HEK293T (cell line): ENCODE measurements at regions not wholly inside any gene's neighbourhood (a gene's known extent, or its start where the extent isn't known, plus 50 kb on each side); places are given as distances from the start of the nearest gene placed in this dataset.

Experiments
- CTCF ChIA-PET: fragments of 350-600 bp; formaldehyde crosslinking; extraction: SDS; loops from one replicate; lab custom pipeline; 2021; ENCODE audit warnings: antibody characterized with exemption, inconsistent platforms; lab: Yijun Ruan, JAX
- POLR2A ChIA-PET: fragments of 350-600 bp; formaldehyde crosslinking; extraction: SDS; loops from one replicate; lab custom pipeline; 2020; ENCODE audit warnings: antibody characterized with exemption, inconsistent platforms; lab: Yijun Ruan, JAX
- DNase-seq: peaks from one replicate; pipeline ENCODE4 v3.0.0; 2012; ENCODE audit warnings: mixed read lengths; ENCODE audit errors: extremely low spot score
- ARNT ChIP-seq: fragments of 450-650 bp; IDR thresholded peaks from 2 replicates; pipeline ENCODE4 v1.6.1; 2017; ENCODE audit warnings: mild to moderate bottlenecking
- BHLHE40 ChIP-seq: fragments of 450-650 bp; IDR thresholded peaks from 2 replicates; pipeline ENCODE4 v1.6.1; 2016; ENCODE audit warnings: mild to moderate bottlenecking, moderate library complexity, borderline replicate concordance
- CTBP1 ChIP-seq: fragments of 450-650 bp; IDR thresholded peaks from 2 replicates; pipeline ENCODE4 v1.6.1; 2016; ENCODE audit warnings: borderline replicate concordance
- ELF4 ChIP-seq: fragments of 450-650 bp; IDR thresholded peaks from 2 replicates; pipeline ENCODE4 v1.6.1; 2017; ENCODE audit warnings: antibody characterized with exemption
- FOXA1 ChIP-seq: fragments of 450-650 bp; IDR thresholded peaks from 2 replicates; pipeline ENCODE4 v1.6.1; 2016; ENCODE audit warnings: mild to moderate bottlenecking
- FOXK2 ChIP-seq: fragments of 450-650 bp; IDR thresholded peaks from 2 replicates; pipeline ENCODE4 v1.6.1; 2016; ENCODE audit warnings: mild to moderate bottlenecking
- FOXM1 ChIP-seq: fragments of 450-650 bp; IDR thresholded peaks from 2 replicates; pipeline ENCODE4 v1.6.1; 2017; ENCODE audit warnings: mild to moderate bottlenecking, borderline replicate concordance
- HDGF ChIP-seq: fragments of 450-650 bp; IDR thresholded peaks from 2 replicates; pipeline ENCODE4 v1.6.1; 2017; ENCODE audit warnings: antibody characterized with exemption, borderline replicate concordance
- L3MBTL2 ChIP-seq: fragments of 450-650 bp; conservative IDR thresholded peaks from 2 replicates; pipeline ENCODE4 v1.6.1; 2016; ENCODE audit warnings: mild to moderate bottlenecking
- LEF1 ChIP-seq: fragments of 450-650 bp; IDR thresholded peaks from 2 replicates; pipeline ENCODE4 v1.6.1; 2017; ENCODE audit warnings: mild to moderate bottlenecking, borderline replicate concordance
- NFRKB ChIP-seq: fragments of 450-650 bp; IDR thresholded peaks from 2 replicates; pipeline ENCODE4 v1.6.1; 2016; ENCODE audit warnings: mild to moderate bottlenecking, moderate library complexity
- PKNOX1 ChIP-seq: fragments of 450-650 bp; IDR thresholded peaks from 2 replicates; pipeline ENCODE4 v1.6.1; 2016
- SP1 ChIP-seq: fragments of 450-650 bp; IDR thresholded peaks from 2 replicates; pipeline ENCODE4 v1.6.1; 2017
- SUZ12 ChIP-seq: fragments of 450-650 bp; IDR thresholded peaks from 2 replicates; pipeline ENCODE4 v1.6.1; 2016; ENCODE audit warnings: mild to moderate bottlenecking
- TARDBP ChIP-seq: fragments of 450-650 bp; IDR thresholded peaks from 2 replicates; pipeline ENCODE4 v1.6.1; 2016
- ZNF384 ChIP-seq: fragments of 450-650 bp; IDR thresholded peaks from 2 replicates; pipeline ENCODE4 v1.6.1; 2016

GRCh38 chr3:13722178-13722577 is 157.7 kb downstream of the WNT7A start:
- ChIA-PET POLR2A (no interaction called here), CTCF (no interaction called here)
- TF ChIP-seq FOXK2 (no peak), L3MBTL2 (no peak), HDGF (no peak), LEF1 (no peak), SUZ12 (no peak), ZNF384 (no peak), FOXM1 (no peak), ELF4 (no peak), SP1 (no peak), CTBP1 (no peak), PKNOX1 (no peak), TARDBP (no peak), NFRKB (no peak), FOXA1 (no peak)
- DNase-seq = no peak

GRCh38 chr3:13718436-13718835 is 161.4 kb downstream of the WNT7A start:
- CTCF ChIA-PET = no interaction called here

GRCh38 chr3:13718000-13718399 is 161.9 kb downstream of the WNT7A start:
- peak; percentile 2 for DNase-seq
- no peak for TF ChIP-seq ARNT
- TF ChIP-seq TARDBP = no peak
- no peak for TF ChIP-seq SUZ12
- TF ChIP-seq NFRKB = no peak
- TF ChIP-seq PKNOX1 = no peak
- POLR2A ChIA-PET = no interaction called here
- CTCF ChIA-PET = no interaction called here

More at GRCh38 chr3:13718436-13718835, 161.4 kb downstream of the WNT7A start:
- POLR2A ChIA-PET = no interaction called here
- DNase-seq = peak; percentile 3
- no peak for TF ChIP-seq L3MBTL2
- no peak for TF ChIP-seq ARNT
- no peak for TF ChIP-seq ELF4
- TF ChIP-seq CTBP1 = no peak
- TF ChIP-seq TARDBP = no peak
- no peak for TF ChIP-seq ZNF384
- no peak for TF ChIP-seq LEF1
- TF ChIP-seq BHLHE40 = no peak
- TF ChIP-seq SUZ12 = no peak
- no peak for TF ChIP-seq SP1
- no peak for TF ChIP-seq HDGF
- TF ChIP-seq FOXA1 = no peak
- TF ChIP-seq FOXK2 = no peak
- TF ChIP-seq FOXM1 = no peak
- TF ChIP-seq PKNOX1 = no peak
- TF ChIP-seq NFRKB = no peak

- TF ChIP-seq LEF1 (no peak), PKNOX1 (no peak), CTBP1 (no peak), TARDBP (no peak)
- POLR2A ChIA-PET = no interaction called here
- CTCF ChIA-PET = no interaction called here
- DNase-seq = peak; percentile 1
These were observed 162.5 kb downstream of the WNT7A start for GRCh38 chr3:13717222-13717895.

GRCh38 chr3:13716540-13717221 is 163.2 kb downstream of the WNT7A start:
- DNase-seq = peak; percentile 3
- ChIA-PET CTCF (no interaction called here), POLR2A (no interaction called here)
- no peak for TF ChIP-seq L3MBTL2
- no peak for TF ChIP-seq CTBP1
- no peak for TF ChIP-seq BHLHE40
- no peak for TF ChIP-seq ELF4
- no peak for TF ChIP-seq LEF1
- TF ChIP-seq TARDBP = no peak
- no peak for TF ChIP-seq HDGF
- no peak for TF ChIP-seq FOXM1
- TF ChIP-seq FOXA1 = no peak
- no peak for TF ChIP-seq FOXK2
- no peak for TF ChIP-seq PKNOX1
- no peak for TF ChIP-seq SP1
- no peak for TF ChIP-seq NFRKB
- no peak for TF ChIP-seq ARNT
- TF ChIP-seq SUZ12 = no peak
- TF ChIP-seq ZNF384 = no peak
